Forelimb muscle (tissue), 1 donor: ENCODE measurements at regions not wholly inside any gene's neighbourhood (a gene's known extent, or its start where the extent isn't known, plus 50 kb on each side); places are given as distances from the start of the nearest gene placed in this dataset.
"Not testable (repeated sequence)": the region's sequence is repeated elsewhere in the genome, so short reads cannot be mapped to it uniquely, and the experiment has no call there.

Experiments used
- DNase-seq: peaks from one replicate; pipeline ENCODE4 v3.0.0-alpha.2; 2013; ENCODE audit warnings: low read depth

GRCh38 chr1:82384776-82385175, 584.0 kb downstream of the ADGRL2 start:
- no peak for DNase-seq

- no peak for DNase-seq
These were observed 576.6 kb downstream of the ADGRL2 start for GRCh38 chr1:82377201-82377884.

- DNase-seq: no peak
These were observed 573.0 kb downstream of the ADGRL2 start for GRCh38 chr1:82373710-82374109.

GRCh38 chr1:82371844-82372498, 571.2 kb downstream of the ADGRL2 start:
- DNase-seq: no peak

- DNase-seq: no peak
These were observed 566.7 kb downstream of the ADGRL2 start for GRCh38 chr1:82367456-82367855.

GRCh38 chr1:82366689-82367088, 566.0 kb downstream of the ADGRL2 start:
- no peak for DNase-seq

GRCh38 chr1:82359541-82359940, 558.8 kb downstream of the ADGRL2 start:
- not testable (repeated sequence) for DNase-seq

GRCh38 chr1:82358706-82359105, 558.0 kb downstream of the ADGRL2 start:
- DNase-seq: not testable (repeated sequence)

- DNase-seq: not testable (repeated sequence)
These were observed 553.8 kb downstream of the ADGRL2 start for GRCh38 chr1:82354546-82354945.

GRCh38 chr1:82348487-82348886, 547.8 kb downstream of the ADGRL2 start:
- DNase-seq: no peak

GRCh38 chr1:82346141-82346540, 545.4 kb downstream of the ADGRL2 start:
- DNase-seq: no peak

GRCh38 chr1:82343381-82343780, 542.6 kb downstream of the ADGRL2 start:
- DNase-seq: no peak

GRCh38 chr1:82337635-82338034, 536.9 kb downstream of the ADGRL2 start:
- no peak for DNase-seq

GRCh38 chr1:82330330-82330729, 529.6 kb downstream of the ADGRL2 start:
- DNase-seq: no peak

- DNase-seq: no peak
These were observed 528.5 kb downstream of the ADGRL2 start for GRCh38 chr1:82329226-82329625.

GRCh38 chr1:82323144-82323841, 522.6 kb downstream of the ADGRL2 start:
- no peak for DNase-seq

- no peak for DNase-seq
These were observed 521.1 kb downstream of the ADGRL2 start for GRCh38 chr1:82321794-82322193.

- no peak for DNase-seq
These were observed 518.8 kb downstream of the ADGRL2 start for GRCh38 chr1:82319546-82319945.

- no peak for DNase-seq
These were observed 518.2 kb downstream of the ADGRL2 start for GRCh38 chr1:82318921-82319320.

GRCh38 chr1:82318265-82318664, 517.5 kb downstream of the ADGRL2 start:
- no peak for DNase-seq

GRCh38 chr1:82317671-82318070, 516.9 kb downstream of the ADGRL2 start:
- no peak for DNase-seq

- DNase-seq: peak; percentile 11
These were observed 498.9 kb downstream of the ADGRL2 start for GRCh38 chr1:82299656-82300055.

GRCh38 chr1:82299056-82299455, 498.3 kb downstream of the ADGRL2 start:
- peak; percentile 5 for DNase-seq
